ENCODE measurements at regions not wholly inside any gene's neighbourhood (a gene's known extent, or its start where the extent isn't known, plus 50 kb on each side); places are given as distances from the start of the nearest gene placed in this dataset.

GRCh38 chr9:100686420-100686819 lies 108.5 kb downstream of the CAVIN4 start:
- Histone ChIP-seq H3K9ac (ENCODE audit: low read length) (no peak overlapping the region), H3K4me1 (ENCODE audit: insufficient read depth, low read length, severe bottlenecking) (no peaks in the 10 kb centered on the region), H3K4me2 (ENCODE audit: low read length) (no peak overlapping the region), H3K36me3 (ENCODE audit: insufficient read depth, low read length) (no peaks in the 10 kb centered on the region), H4K20me1 (ENCODE audit: insufficient read depth, low read length) (no peaks in the 10 kb centered on the region), H3K4me3 (ENCODE audit: low read depth, low read length, poor library complexity, severe bottlenecking) (no peak overlapping the region), H3K9me2 (ENCODE audit: low read depth, low read length) (no peaks in the 10 kb centered on the region), H2AFZ (ENCODE audit: low read length) (no peak overlapping the region), H3F3A (ENCODE audit: insufficient read depth, low read length) (no peaks in the 10 kb centered on the region), H3K9me3 (ENCODE audit: low read length) (no peaks in the 10 kb centered on the region), H3K79me2 (ENCODE audit: insufficient read depth, low read length) (no peaks in the 10 kb centered on the region), H3K27me3 (ENCODE audit: insufficient read depth, low read length) (no peaks in the 10 kb centered on the region), H3K27ac (ENCODE audit: low read depth, low read length, poor library complexity, severe bottlenecking) (no peak overlapping the region)
- TF ChIP-seq CTCF (IDR thresholded peaks at IDR 0.05; ENCODE audit: low read length) (no peak), EZH2 (IDR thresholded peaks at IDR 0.05; ENCODE audit: borderline replicate concordance, low read length) (no peak)

GRCh38 chr9:100689635-100690034 lies 111.8 kb downstream of the CAVIN4 start:
- Histone ChIP-seq H3K27ac (ENCODE audit: low read depth, low read length, poor library complexity, severe bottlenecking) (no peak overlapping the region), H3F3A (ENCODE audit: insufficient read depth, low read length) (no peaks in the 10 kb centered on the region), H3K4me1 (ENCODE audit: insufficient read depth, low read length, severe bottlenecking) (no peaks in the 10 kb centered on the region), H3K9me3 (ENCODE audit: low read length) (no peaks in the 10 kb centered on the region), H3K36me3 (ENCODE audit: insufficient read depth, low read length) (no peaks in the 10 kb centered on the region), H3K4me3 (ENCODE audit: low read depth, low read length, poor library complexity, severe bottlenecking) (no peak overlapping the region), H2AFZ (ENCODE audit: low read length) (no peak overlapping the region), H3K27me3 (ENCODE audit: insufficient read depth, low read length) (no peaks in the 10 kb centered on the region), H3K9ac (ENCODE audit: low read length) (no peak overlapping the region), H4K20me1 (ENCODE audit: insufficient read depth, low read length) (no peaks in the 10 kb centered on the region), H3K79me2 (ENCODE audit: insufficient read depth, low read length) (no peaks in the 10 kb centered on the region), H3K9me2 (ENCODE audit: low read depth, low read length) (no peaks in the 10 kb centered on the region), H3K4me2 (ENCODE audit: low read length) (no peak overlapping the region)
- no peak for TF ChIP-seq EZH2 (IDR thresholded peaks at IDR 0.05; ENCODE audit: borderline replicate concordance, low read length)
- no peak for TF ChIP-seq CTCF (IDR thresholded peaks at IDR 0.05; ENCODE audit: low read length)

- H2AFZ ChIP-seq (ENCODE audit: low read length) = no peak overlapping the region
- TF ChIP-seq EZH2 (IDR thresholded peaks at IDR 0.05; ENCODE audit: borderline replicate concordance, low read length) (no peak), CTCF (IDR thresholded peaks at IDR 0.05; ENCODE audit: low read length) (no peak)
Observed at GRCh38 chr9:100690438-100690837, 112.6 kb downstream of the CAVIN4 start.

More at GRCh38 chr9:100690438-100690837, 112.6 kb downstream of the CAVIN4 start:
- Histone ChIP-seq H3K36me3 (ENCODE audit: insufficient read depth, low read length) (no peaks in the 10 kb centered on the region), H3K9me3 (ENCODE audit: low read length) (no peaks in the 10 kb centered on the region), H3K9me2 (ENCODE audit: low read depth, low read length) (no peaks in the 10 kb centered on the region), H3K27me3 (ENCODE audit: insufficient read depth, low read length) (no peaks in the 10 kb centered on the region), H3K79me2 (ENCODE audit: insufficient read depth, low read length) (no peaks in the 10 kb centered on the region), H3K9ac (ENCODE audit: low read length) (no peak overlapping the region), H3K4me1 (ENCODE audit: insufficient read depth, low read length, severe bottlenecking) (no peaks in the 10 kb centered on the region), H3K4me2 (ENCODE audit: low read length) (no peak overlapping the region), H3K27ac (ENCODE audit: low read depth, low read length, poor library complexity, severe bottlenecking) (no peak overlapping the region), H3K4me3 (ENCODE audit: low read depth, low read length, poor library complexity, severe bottlenecking) (no peak overlapping the region), H4K20me1 (ENCODE audit: insufficient read depth, low read length) (no peaks in the 10 kb centered on the region), H3F3A (ENCODE audit: insufficient read depth, low read length) (no peaks in the 10 kb centered on the region)
